NCI-H2081 (cell line): ENCODE measurements at regions not wholly inside any gene's neighbourhood (a gene's known extent, or its start where the extent isn't known, plus 50 kb on each side); places are given as distances from the start of the nearest gene placed in this dataset.
"Not testable (repeated sequence)": the region's sequence is repeated elsewhere in the genome, so short reads cannot be mapped to it uniquely, and the experiment has no call there.

ENCODE experiments used
- DNase-seq, 2 experiments: peaks; one replicate each; lab custom pipeline; 2025; lab: John Stamatoyannopoulos, UW

DNA sequence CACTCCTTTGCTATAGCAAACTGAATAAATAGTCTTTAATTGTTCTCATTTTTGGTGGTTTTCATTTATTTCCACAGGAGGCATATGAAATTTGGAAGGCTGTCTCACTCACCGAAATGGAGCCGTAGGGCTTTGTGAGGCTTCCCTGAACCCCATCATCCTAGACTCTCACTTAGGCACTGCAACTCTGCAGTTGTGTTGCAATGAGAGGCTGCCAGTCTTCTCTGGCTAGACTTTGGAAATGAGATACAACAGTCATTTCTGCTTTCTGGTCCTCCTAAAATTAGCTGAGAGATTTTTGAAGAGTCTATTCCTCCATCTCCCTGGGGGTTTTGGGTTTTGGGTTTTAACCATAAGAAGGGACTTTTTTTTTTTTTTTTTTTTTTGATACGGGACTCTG lies 146.5 kb downstream of the SH3BGRL start:
- DNase-seq: no peak

DNA sequence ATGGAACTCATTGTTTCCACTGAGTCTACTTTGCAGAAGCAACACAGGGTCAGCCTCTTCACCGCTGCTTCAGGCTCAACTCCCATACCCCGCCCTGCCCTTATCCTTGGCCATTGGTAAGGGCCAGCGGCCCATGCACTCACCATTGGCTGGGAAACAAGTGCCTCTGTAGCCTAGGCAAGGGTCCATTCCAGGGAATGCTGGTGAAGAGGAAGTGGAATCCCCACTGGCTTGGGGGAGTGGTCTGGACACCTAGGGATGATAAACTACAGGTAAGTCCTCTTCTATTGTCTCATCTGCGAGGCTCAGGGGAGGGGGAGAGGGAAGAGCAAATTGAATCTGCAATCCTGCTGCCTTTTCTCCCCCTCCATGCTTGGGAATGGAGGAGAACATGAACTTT lies 153.1 kb downstream of the SH3BGRL start:
- no peak for DNase-seq

DNA sequence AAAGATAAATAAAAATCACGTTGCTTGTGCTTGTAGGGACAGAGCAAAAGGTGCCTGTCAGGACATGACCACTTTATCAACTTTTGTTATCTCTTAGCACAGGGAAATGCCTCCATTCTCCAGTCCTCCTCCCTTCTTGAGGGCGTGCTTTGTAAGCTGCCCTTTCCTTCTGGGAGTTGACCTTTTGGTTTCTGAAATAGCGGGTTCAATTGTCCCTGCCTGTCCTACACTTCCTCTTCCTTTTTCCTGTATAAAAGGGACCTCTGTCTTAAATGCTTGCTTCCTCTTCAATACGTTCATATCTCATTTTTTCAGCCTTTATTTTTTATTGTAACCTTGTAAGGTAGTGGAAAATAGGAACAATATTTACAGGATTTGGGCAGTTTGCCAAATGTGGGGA lies 153.5 kb downstream of the SH3BGRL start:
- DNase-seq: no peak

DNA sequence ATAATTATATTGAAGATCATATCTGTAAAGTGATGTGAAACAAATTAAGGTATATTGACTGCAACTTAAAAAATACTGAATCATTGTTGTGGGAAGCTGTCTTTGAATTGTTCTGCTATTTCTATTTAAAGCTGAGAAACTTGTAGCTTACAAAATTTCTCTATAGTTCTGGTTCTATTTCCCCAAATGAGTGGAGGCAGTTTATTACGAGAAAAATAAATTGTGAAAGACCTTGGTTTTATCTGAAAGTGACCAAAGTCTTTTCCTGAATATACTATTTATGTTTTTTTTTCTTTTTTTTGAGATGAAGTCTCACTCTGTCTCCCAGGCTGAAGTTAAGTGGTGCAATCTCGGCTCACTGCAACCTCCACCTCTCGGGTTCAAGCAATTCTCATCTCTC lies 165.4 kb downstream of the SH3BGRL start:
- DNase-seq: no peak

DNA sequence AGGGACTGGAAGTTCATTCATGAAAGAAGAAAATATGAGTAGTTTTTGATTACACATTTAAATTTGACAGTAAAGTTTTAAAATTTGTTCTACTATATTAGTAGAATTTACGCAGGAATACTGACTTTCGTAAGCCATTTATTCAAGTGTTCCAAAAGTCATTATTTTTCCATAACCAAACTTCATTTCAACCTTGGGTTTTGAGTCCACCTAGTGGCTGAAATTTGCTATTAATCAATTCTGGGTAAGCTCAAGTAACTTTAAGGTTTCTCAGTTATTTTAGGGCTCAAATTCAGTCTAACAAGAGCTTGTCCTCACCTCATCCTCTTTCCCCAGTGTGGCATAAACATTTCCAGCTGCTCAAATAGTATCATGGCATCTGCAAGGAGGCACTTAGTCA lies 175.4 kb downstream of the SH3BGRL start:
- peak; percentile 6 to 18 for DNase-seq

DNA sequence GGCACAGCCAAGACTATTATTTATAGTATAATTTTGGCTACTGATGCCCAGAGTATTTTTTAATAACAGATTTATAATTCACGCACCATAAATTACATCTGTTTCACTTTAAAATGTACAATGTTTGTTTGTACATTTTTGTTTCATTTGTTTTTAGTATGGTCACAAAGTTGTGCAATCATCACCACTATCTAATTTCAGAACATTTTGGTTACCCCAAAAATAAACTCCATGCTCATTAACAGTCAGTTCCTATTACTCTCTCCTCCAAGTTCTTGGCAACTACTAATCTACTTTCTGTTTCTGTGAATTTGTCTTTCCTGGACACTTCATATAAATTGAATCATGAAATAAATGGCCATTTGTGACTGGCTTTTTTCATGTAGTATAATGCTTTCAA lies 176.7 kb downstream of the SH3BGRL start:
- no peak for DNase-seq

DNA sequence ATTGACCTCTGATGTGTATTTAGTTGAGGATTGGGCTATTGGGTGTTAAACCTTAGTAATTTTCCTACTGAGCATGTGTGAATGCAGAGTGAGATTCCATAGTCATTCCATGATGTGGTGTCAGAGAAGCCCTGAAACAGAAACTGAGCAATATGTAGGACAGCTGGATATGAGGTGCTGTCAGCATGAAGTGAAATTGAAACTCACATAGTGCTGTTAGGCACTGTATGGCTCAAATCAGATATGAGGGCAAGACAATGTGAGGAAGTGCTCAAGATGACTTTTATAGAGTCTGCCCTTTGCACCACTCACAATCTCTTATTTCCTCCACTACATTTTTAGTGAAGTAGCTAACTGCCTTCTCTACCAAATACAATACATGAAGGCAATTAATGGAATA lies 188.3 kb downstream of the SH3BGRL start:
- no peak for DNase-seq

DNA sequence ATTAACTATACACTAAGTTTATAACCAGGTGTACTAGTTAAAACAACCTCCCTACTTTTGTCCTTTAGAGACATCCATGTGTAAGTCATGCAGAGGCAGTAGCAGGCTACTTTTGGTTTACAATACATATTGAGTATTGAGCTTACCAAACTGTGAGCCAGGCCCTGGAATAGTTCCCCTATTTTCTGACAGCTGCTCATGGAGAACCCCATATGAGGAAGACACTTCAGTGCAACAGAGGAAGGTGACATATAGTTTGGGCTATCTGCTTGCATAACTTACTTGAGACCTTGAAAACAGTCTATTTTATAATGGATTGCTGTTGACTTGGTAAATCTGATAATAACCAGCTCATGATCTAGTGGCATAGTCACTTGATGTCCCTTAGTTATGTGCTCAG lies 190.5 kb downstream of the SH3BGRL start:
- DNase-seq: no peak

DNA sequence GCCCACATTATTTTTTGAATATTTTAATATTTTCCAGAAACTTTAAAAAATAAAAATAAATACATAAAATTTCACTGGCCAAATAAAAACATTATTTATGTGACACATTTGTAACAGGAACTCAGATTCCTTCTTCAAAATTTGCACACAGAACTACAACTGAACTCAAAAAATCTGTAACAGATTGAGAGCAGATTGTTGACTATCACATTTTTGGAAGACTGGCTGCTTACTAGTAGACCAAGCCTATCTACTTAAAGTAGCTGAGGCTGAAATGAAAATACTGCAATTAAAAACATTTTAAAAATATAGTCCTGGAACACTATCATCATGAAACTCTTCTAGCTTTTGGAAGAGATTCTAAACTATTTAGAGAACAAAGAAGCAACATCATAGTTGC lies 203.9 kb downstream of the SH3BGRL start:
- no peak for DNase-seq

DNA sequence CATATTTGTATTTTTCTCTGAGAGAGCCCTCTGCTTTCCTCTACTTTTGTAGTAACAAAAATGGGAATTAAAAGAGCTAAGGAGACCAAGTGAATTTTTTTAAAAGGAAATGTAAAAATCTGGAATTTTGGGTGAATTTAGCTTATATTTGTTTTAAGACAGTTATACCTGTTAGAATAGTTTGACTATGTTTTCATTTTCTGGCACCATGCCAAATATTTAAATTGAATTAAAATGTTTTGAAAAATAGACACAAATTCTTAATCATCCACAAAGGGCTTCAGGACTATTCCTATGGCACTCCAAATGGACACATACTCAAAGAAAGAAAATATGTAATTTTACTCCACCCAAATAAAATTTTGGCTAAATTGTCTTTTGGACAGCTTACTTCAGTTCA lies 209.6 kb downstream of the SH3BGRL start:
- DNase-seq: no peak

DNA sequence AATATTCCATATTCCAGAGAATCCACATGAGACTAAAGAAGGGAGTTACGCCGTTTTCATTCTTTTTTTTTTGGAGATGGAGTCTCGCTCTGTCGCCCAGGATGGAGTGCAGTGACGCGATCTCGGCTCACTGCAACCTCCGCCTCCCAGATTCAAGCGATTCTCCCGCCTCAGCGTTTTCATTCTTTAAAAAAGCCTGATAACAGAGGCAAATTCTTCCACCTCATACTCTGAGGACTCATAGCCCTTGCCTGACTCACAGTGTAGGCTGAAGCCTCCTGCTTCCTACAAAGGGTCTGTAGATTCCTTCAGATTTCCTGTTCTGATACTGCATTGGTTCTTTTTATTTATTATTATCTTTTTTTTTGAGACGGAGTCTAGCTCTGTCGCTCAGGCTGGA lies 210.5 kb downstream of the SH3BGRL start:
- no peak for DNase-seq

DNA sequence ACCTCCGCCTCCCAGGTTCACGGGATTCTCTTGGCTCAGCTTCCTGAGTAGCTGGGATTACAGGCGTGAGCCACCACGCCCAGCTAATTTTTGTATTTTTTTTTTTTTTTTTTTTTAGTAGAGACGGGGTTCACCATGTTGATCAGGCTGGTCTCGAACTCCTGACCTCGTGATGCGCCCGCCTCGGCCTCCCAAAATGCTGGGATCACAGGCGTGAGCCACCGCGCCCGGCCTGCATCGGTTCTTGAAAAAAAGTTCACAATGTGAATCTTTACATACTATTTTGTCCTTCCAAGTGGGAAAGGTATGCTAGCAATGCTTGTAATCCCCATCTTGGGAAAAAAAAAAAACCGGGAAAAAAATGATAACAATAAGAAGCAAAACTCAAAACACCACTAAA lies 211.0 kb downstream of the SH3BGRL start:
- not testable (repeated sequence) for DNase-seq

DNA sequence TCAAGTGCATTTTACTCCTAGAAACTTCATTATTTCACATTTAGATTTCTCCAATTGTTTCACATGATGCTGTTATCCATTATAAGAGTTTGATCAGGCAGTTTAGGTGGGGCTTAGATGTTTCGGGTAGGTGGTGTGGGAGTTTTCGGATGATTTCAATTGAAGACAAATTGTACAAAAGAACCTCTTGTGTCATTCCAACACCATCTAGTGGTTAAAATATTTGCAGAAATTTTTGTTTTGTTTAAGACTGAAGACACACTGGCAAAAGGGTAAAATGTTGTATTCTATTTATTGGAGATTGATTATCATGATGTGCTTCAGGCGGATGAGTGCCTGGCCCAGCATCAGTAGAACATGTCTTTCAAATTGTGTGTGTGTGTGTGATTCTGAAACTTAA lies 212.7 kb downstream of the SH3BGRL start:
- no peak for DNase-seq
